GM19324 (cell line): ENCODE measurements at regions not wholly inside any gene's neighbourhood (a gene's known extent, or its start where the extent isn't known, plus 50 kb on each side); places are given as distances from the start of the nearest gene placed in this dataset.

Experiments
- ATAC-seq: cut with Tn5 transposase; IDR thresholded peaks from one replicate; pipeline ENCODE4 v1.9.1; 2021; ENCODE audit warnings: mild to moderate bottlenecking, moderate library complexity; ENCODE audit not compliant: unreplicated experiment, low FRiP score

DNA sequence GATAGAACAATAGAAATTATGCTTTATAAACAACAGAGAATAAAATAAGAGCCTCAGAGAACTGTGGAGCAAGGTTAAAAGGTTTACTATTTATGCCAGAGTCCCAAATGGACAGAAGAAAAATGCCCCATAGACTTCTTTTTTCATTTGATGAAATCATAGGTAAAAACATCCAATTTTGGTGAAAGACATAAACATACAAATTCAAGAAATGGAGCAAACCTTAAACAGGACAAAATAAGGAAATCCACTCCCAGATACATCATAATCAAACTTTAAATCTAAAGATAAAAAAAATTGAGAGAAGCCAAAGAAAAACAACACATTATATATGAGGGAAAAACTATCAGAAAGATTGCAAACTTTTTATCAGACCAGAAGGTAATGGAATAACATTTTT is 182.8 kb downstream of the GADD45G start:
- ATAC-seq, result no peak

- no peak for ATAC-seq
Observed at GRCh38 chr9:89788434-89788833, 183.6 kb downstream of the GADD45G start.

GRCh38 chr9:89789922-89790510 is 185.2 kb downstream of the GADD45G start:
- no peak for ATAC-seq

DNA sequence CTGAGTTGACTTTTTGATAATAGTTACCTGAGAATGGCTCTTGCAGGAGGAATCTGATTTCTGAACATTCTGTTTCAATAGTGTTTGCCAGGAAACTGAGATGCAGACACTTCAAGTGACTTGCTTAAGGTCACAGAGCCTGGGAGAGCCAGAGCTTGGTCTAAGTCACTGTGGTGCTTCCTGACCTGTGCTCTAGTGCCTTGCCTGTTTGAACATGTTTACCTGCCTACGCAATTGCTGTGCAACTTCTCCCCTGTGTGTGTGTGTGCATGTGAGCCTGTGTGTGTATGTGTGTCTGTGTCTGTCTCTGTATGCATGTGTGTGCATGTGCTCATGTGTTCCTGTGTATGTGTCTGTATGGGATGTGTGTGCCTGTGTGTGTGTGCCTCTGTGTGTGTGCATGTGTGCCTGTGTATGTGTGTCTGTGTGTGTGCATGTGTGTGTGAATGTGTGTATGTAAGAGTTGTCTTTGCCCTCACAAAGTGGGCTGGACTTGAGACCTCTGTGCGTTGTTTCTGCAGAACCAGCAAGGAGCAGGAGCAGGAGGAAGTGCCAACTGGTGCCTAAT is 185.8 kb downstream of the GADD45G start:
- no peak for ATAC-seq

DNA sequence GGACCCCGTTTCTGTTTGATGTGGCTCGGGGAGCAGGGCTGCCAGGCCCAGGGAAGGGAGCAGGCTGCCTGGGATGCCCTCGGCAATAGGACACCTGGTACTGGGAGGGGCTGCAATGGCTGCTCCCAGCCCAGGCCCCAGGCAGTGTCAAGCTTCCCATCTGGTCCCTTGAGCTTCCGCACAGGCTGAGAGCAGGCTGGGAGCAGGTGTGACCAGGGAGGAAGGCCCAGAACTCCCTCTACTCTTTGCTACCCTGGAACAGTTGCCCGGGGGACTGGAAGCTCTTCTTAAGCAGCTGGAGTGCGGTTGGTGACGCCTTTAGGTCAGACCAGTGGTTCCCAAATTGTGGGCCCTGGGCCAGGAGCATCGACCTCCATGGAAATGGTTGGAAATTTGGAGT is 186.9 kb downstream of the GADD45G start:
- ATAC-seq, result no peak

- ATAC-seq, result no peak
Observed at GRCh38 chr9:89792189-89793123, 187.6 kb downstream of the GADD45G start.

DNA sequence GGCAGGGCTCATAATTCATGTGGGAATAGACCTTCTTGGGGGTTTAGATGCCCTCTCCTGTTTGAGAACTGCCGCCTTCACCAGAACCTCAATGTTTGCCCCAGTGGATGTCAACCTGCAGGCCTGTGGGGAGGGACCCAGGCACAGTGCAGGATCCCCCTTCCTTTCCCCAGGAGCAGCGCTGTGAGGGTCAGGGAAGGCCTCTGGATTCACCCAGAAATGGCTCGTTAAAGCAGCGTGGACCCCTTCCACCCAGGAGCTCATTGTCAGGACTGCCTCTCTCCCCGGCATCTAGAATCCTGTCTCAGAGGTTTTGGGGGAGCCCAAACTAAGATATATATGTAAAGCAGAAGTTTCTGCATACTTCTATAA is 188.3 kb downstream of the GADD45G start:
- ATAC-seq, result no peak

DNA sequence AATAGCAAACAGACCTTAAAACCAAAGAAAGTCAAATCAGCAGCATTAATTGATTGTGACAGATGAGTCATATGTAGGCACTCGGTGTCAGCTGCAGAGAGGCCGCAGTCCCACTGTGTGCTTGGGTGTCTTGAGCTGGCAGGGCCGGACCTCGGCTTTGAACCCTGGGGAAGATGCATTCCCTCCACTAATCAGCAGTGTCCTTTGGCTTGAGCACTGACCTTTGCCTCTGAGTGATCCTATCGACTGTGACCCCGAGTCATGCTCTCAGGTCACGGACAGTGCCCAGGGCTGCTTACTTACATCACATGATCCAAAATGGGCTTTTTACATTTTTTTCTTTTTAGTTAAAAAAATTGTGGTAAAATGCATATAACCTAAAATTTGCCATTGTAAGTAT is 188.7 kb downstream of the GADD45G start:
- no peak for ATAC-seq

DNA sequence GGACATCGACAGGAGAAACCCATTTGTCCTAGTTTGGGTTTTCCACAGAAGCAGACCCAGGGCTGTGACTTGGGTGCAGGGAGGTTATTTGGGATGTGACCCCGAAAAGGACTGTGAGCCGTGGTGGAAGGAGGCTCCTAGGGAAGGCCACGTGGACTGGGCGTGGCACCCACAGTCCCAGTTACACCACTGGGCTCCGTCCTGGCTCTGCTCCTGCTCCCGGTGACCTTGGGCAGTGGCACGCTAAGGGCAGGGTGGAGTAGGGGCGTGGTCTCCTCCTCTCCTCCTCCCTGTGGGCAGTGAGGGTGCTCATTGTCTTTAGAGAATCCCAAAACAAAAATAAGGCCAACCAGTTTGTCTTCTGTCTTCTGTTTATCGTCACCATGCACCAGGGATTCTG is 190.1 kb downstream of the GADD45G start:
- no peak for ATAC-seq

DNA sequence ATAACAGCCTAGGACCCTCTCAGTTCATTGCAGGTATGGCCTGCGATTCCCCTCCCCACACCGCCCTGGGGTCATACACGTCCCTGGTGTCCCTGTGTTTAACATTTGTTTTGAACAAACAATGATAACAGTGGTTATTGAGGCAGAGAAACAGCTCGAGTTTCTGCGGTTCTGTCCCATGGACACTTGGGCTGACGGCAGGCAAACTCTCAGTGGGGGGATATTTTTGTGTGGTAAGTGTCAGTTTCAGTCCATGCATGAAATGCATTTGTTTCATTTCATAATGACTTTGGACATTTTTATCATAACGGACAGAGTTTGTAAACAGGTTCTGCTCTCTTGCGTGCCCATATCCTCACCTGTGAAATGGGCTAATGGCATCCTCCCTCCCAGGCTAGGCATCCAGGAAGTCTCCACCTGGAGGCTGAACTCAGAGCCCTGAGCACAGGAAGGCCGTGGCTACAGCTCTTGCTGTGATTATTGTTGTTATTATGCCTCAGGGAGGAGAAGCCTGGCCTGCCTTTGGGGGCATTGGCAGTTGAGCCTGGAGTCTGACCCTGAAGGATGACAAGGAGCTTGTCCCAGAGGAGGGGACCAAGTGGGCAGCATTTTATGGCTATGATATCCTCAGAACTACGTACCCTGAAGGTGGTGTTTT is 190.9 kb downstream of the GADD45G start:
- ATAC-seq, result no peak

- no peak for ATAC-seq
Observed at GRCh38 chr9:89796606-89797005, 191.8 kb downstream of the GADD45G start.

DNA sequence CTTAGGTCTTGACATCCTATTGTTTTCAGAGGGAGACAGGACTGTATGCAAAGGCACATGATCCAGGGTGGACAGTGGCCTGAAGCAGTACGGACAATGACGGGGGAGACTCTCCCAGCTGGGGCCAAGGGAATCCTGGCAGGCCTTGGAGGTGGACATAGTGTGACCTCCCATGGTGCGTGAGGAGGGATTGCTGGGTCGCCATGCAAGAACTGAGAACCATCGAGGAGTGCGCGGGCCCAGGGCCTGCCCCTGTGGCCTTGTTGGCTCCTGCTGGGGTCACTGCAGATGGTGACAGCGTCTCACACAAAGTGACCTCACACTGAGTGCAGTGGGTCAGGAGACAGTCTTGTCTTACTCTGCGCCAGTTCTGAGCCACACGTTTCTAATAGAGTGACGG is 192.4 kb downstream of the GADD45G start:
- no peak for ATAC-seq

- ATAC-seq, result no peak
Observed at GRCh38 chr9:89797937-89798455, 193.2 kb downstream of the GADD45G start.

- ATAC-seq, result no peak
Observed at GRCh38 chr9:89798547-89799120, 193.8 kb downstream of the GADD45G start.

DNA sequence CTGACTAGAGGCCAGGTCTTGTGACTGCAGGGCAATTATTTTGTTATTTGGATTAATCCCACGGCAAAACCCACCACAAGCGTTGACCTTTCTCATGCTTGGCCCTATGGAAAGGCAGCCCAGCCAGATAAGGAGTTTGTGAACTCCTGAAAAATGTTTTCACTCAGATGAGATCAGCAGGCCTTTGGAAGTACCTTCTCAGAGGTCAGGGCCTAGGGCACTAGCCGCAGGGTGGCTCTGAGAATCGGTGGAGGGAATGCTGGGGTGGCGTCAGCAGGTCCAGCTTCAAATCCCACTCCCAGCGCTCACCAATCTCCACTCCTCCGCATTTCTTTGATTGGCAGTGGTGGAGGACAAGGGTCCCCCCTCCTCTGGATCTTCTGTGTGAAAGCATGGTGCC is 194.4 kb downstream of the GADD45G start:
- ATAC-seq, result no peak

DNA sequence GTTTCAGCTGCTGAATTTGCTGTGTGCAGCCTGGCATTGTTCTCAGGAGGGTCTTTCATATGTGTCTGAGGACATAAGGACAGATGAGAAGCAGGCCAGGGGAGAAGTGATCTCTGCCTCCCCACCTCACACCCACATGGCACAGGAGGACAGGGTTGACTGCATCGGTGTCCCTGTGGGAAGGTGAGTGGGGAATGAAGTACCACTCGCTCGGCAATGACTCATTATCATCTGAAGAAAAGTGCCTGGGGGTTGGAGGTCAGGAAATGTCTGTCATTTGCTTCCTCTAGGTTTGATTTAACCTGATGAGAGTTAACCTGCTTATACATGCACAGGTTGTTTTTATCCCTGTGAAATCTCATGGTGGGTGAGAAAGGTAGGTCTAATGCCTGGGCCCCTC is 195.0 kb downstream of the GADD45G start:
- no peak for ATAC-seq

GRCh38 chr9:89801341-89801740 is 196.5 kb downstream of the GADD45G start:
- ATAC-seq, result no peak

GRCh38 chr9:89801742-89802670 is 197.2 kb downstream of the GADD45G start:
- no peak for ATAC-seq

DNA sequence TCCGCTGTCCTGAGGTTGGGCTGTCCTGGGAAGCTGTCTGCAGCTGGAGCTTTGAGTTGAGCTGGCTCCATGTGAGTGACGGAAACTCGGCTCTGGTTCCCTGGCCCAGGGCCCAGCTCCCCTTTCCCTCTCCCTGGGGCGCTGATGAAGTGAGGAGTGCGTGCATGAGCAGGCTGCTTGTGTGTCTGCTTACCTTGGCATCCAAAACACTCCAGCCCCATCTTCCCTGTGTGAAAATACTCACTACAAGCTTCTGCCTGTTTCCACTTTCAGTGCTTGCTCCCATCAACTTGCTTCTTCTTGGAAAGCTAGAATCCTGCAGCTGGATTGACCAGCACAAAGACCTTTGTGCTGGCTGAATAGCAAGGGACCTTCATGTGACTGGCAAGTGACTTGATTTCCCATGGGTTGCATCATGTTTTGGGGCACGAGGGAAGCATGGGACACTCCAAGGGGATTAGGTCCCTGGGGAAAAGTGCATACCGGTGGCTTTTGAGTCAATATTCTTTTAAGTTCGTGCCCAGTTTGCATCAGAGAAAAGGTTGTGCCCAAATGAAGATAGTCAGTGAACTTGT is 198.1 kb downstream of the GADD45G start:
- ATAC-seq, result no peak
